ENCODE measurements at regions not wholly inside any gene's neighbourhood (a gene's known extent, or its start where the extent isn't known, plus 50 kb on each side); places are given as distances from the start of the nearest gene placed in this dataset.

DNA sequence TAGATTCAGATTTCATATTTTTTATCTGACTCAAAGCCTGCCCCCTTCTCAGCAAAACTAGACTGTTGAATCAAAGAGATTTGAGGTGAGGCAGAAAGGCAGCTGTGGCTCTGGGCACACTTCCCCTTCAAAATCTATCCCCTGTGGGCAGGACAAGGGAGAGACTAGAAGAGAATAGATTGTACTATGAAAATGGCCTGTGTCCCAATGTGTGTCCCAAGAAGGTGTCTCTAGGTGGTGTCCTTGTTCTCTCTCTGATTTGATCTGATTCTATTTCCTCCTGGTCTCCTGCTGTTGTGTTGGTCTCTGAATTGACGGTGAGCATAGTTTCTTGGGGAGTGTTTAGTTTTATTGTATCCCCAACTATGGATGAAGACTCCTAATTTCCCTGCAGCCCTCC lies 565.8 kb upstream of the ATP2B1 start:
- no peaks in the 10 kb centered on the region for H3K27me3 ChIP-seq (ENCODE audit: insufficient read depth, low read length)
- no peaks in the 10 kb centered on the region for H3K4me1 ChIP-seq (ENCODE audit: insufficient read depth, low read length)
- H3K4me3 ChIP-seq (ENCODE audit: low read length) = no peak overlapping the region
- H3K9me3 ChIP-seq (ENCODE audit: low read depth, low read length) = no peaks in the 10 kb centered on the region

DNA sequence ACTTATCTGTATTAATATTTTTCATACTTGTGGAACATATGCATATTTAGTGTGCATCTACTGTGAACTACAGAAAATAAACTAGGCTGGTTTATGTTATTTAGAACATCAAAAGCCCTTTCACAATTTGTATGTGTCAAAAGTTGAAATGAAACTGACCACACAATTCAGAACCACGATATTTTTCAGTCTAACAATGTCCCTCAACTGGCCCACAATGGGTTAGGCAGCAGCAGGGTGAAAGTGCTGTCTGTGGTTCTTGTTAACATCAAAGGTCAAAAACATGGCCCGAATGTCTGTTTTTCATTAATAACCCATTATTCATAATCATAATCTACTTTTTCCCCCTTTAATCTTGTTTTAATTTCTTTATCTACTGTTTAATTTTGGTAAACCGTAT lies 559.9 kb upstream of the ATP2B1 start:
- Histone ChIP-seq H3K4me1 (ENCODE audit: insufficient read depth, low read length) (no peaks in the 10 kb centered on the region), H3K4me3 (ENCODE audit: low read length) (no peak overlapping the region), H3K9me3 (ENCODE audit: low read depth, low read length) (no peaks in the 10 kb centered on the region), H3K27me3 (ENCODE audit: insufficient read depth, low read length) (no peaks in the 10 kb centered on the region)

DNA sequence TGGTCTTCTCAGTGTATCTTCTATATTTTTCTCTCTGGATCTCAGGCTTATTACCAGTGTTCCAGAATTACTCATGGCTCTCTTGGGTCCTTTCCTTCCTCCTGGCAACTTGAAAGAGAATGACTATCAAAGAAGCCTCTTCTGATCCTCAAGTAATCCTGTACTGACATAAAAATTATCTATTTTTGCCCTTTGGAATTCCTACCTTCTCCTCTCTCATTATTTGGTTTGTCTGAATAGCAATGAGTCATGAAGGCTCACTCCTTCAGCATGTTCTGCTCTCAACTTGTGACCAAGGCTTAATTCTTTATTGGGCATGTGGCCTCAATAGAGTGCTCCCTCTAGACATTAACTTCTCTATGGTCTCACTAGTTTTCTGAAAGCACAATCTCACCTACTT lies 553.6 kb upstream of the ATP2B1 start:
- H3K9me3 ChIP-seq (ENCODE audit: low read depth, low read length) = no peaks in the 10 kb centered on the region
- no peaks in the 10 kb centered on the region for H3K27me3 ChIP-seq (ENCODE audit: insufficient read depth, low read length)
- no peaks in the 10 kb centered on the region for H3K4me1 ChIP-seq (ENCODE audit: insufficient read depth, low read length)
- H3K4me3 ChIP-seq (ENCODE audit: low read length) = no peak overlapping the region

DNA sequence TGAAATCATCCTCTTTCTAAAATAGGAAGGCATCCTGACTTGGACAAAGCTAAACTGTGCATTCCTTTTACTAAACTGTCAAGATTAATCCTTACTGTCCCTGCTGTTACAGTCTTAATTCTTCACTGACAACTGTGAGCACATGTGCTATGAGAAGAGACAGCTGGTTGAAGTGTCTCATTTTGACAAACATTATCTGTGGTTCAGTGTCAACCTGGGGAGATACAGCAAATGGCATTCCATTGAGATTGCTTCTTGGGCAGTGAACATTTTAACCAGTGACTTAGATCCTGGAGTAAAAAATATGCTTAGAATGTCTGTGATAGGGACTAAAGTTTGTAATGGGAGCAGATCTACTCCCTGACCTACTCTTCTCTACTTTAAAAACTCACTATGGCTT lies 552.6 kb upstream of the ATP2B1 start:
- no peaks in the 10 kb centered on the region for H3K4me1 ChIP-seq (ENCODE audit: insufficient read depth, low read length)
- no peak overlapping the region for H3K4me3 ChIP-seq (ENCODE audit: low read length)
- H3K27me3 ChIP-seq (ENCODE audit: insufficient read depth, low read length) = no peaks in the 10 kb centered on the region
- no peaks in the 10 kb centered on the region for H3K9me3 ChIP-seq (ENCODE audit: low read depth, low read length)

DNA sequence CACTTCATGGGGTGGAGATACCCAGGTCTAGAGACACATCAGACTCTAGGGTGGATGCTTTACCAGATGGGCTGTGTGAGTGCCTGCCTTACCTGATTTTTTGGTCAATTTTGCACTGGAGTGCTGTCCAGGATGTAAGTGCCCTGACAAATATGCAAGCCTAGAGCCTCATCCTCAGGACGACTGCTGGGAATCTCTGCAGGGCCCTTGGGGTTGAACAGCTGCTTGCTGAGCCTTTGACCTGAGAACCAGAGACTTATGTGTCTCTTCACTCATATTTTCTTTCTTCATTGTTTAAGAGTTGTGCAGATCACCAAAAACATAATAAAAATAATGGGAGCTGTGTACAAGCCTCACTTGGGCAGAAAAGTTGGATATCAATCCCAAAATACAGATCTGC lies 551.5 kb upstream of the ATP2B1 start:
- Histone ChIP-seq H3K4me1 (ENCODE audit: insufficient read depth, low read length) (no peaks in the 10 kb centered on the region), H3K9me3 (ENCODE audit: low read depth, low read length) (no peaks in the 10 kb centered on the region), H3K27me3 (ENCODE audit: insufficient read depth, low read length) (no peaks in the 10 kb centered on the region), H3K4me3 (ENCODE audit: low read length) (no peak overlapping the region)

DNA sequence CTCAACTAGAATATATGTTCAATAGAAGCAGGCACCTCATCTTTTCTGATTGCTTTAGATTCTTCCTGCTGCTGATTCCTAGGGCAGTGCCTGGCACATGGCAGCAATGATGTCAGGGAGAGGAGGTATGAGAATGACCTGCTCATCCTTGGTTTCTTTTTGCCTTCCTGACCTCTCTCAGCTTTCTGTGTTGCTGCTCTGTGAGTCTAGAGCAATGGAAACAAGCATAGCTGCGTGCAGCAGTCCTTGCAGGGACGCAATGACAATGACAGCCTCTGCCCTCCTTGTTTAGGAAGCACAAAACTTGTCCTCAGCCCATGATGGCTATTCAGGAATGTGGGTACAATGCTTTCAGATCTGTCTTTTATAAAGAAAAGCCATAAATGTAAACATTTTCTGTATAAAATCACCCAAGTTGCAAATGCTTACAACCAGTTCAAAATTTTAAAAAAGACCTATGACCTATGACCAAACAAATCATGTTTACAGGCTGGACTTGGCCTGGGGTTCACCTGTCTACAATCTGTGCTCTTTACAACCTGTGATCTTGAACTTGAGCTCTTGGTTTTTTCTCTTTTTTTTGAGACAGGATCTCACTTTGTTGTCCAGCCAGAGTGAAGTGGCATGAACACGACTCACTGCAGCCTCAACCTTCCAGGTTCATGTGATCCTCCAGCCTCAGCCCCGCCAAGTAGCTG lies 549.4 kb upstream of the ATP2B1 start:
- Histone ChIP-seq H3K4me3 (ENCODE audit: low read length) (no peak overlapping the region), H3K4me1 (ENCODE audit: insufficient read depth, low read length) (peaks cover 13% of the 10 kb centered on the region), H3K9me3 (ENCODE audit: low read depth, low read length) (no peaks in the 10 kb centered on the region), H3K27me3 (ENCODE audit: insufficient read depth, low read length) (no peaks in the 10 kb centered on the region)

DNA sequence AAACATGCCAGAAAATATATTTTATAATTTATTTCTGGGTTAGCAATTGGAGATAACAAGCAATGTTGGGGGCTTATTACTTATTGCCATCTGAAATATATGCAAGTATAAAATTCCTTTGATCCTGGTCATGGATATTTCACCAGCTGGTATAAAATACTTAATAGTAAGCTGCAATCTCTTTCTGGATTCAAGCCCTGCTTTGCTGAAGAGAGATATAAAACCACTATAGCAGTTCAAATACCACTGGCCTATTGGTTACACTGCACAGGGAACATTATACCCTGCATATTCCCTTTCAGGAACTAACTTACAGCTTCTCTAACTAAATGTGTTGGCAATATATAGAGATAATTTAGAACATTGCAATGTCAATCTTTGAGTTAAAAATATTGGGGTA lies 546.2 kb upstream of the ATP2B1 start:
- no peaks in the 10 kb centered on the region for H3K9me3 ChIP-seq (ENCODE audit: low read depth, low read length)
- H3K4me1 ChIP-seq (ENCODE audit: insufficient read depth, low read length) = peaks cover 15% of the 10 kb centered on the region
- H3K4me3 ChIP-seq (ENCODE audit: low read length) = no peak overlapping the region
- H3K27me3 ChIP-seq (ENCODE audit: insufficient read depth, low read length) = no peaks in the 10 kb centered on the region

DNA sequence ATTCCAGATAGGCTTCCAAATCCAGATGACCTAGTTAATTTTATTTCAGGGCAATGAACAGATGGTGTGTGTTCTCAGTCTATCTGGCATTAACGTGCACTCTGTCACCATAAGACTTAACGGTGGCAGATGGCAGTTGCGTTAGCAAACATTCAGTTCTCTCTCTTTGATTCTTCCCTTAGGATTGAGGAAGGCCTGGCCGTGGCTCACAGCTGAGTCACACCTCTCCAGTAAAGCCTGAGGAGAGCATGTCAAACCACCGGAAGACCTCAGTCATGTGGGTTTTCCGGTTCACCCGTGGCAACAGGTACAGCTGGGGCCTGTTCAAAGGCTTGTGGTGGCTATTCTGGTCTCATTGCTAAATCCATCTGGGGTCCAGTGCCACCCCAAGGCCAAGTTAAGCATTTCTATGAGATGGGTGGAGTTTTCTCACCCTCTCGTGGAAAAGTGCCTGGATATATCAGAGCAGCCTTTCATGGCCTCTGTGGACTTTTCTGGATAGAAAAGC lies 545.1 kb upstream of the ATP2B1 start:
- H3K9me3 ChIP-seq (ENCODE audit: low read depth, low read length) = no peaks in the 10 kb centered on the region
- no peak overlapping the region for H3K4me3 ChIP-seq (ENCODE audit: low read length)
- H3K4me1 ChIP-seq (ENCODE audit: insufficient read depth, low read length) = peaks cover 15% of the 10 kb centered on the region
- H3K27me3 ChIP-seq (ENCODE audit: insufficient read depth, low read length) = no peaks in the 10 kb centered on the region

DNA sequence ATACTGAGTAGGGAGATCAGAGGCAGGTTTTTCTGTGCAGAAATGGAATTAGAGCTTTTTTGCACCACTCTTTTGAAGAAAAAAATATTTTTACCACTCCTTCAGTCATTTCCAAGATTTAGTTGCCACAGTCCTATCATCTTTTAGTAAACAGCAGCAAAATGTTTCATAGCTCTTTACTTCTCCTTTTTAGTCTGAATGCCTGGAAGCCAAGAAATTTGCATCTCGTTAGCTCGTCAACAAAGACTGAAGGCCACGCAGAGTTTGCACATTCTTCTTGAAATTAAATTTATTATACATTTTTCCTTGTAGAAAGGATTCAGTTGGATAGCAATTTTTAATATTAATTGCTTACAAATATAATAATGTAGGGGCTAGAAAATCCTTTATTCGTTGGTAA lies 544.5 kb upstream of the ATP2B1 start:
- no peak overlapping the region for H3K4me3 ChIP-seq (ENCODE audit: low read length)
- no peaks in the 10 kb centered on the region for H3K27me3 ChIP-seq (ENCODE audit: insufficient read depth, low read length)
- peaks cover 15% of the 10 kb centered on the region for H3K4me1 ChIP-seq (ENCODE audit: insufficient read depth, low read length)
- no peaks in the 10 kb centered on the region for H3K9me3 ChIP-seq (ENCODE audit: low read depth, low read length)

DNA sequence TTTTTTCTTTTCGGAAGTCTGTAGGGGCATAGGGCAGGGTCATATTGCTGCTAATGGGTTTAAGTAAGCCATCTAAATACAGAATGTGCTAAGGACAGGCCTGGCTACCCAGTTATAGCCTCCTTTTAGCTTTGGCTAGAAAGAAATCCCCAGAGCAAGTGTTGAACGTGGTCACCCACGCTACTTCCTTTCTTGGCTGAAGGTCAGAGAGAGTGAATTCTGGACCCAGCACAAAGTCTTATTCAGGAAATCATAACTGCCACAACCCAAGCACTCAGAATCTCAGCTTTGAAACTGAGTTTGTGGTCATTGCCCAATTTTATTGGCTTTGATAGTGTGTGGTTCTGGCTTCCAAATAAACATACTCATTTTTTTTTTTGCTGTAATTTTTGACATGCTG lies 542.1 kb upstream of the ATP2B1 start:
- Histone ChIP-seq H3K9me3 (ENCODE audit: low read depth, low read length) (no peaks in the 10 kb centered on the region), H3K4me1 (ENCODE audit: insufficient read depth, low read length) (peaks cover 15% of the 10 kb centered on the region), H3K27me3 (ENCODE audit: insufficient read depth, low read length) (no peaks in the 10 kb centered on the region), H3K4me3 (ENCODE audit: low read length) (no peak overlapping the region)

DNA sequence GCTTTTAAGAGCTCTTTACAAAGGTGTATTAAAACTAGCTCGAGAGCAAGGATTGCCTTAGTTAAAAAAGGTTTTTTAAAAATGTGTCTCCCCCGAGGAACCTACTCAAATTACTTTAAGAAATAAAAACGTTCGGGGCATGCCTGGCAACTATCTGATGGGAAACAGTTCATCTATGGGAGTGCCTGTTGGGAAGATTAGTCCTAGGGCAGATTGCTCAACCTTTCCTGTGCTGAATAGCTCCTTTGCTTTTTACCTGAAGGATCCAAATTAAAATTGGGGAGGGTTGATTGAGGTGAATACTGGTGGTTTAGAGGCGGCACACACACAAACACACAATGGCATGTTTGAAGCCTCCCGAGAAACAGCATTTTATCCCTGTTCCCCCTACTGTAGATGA lies 541.4 kb upstream of the ATP2B1 start:
- Histone ChIP-seq H3K4me1 (ENCODE audit: insufficient read depth, low read length) (peaks cover 15% of the 10 kb centered on the region), H3K4me3 (ENCODE audit: low read length) (no peak overlapping the region), H3K27me3 (ENCODE audit: insufficient read depth, low read length) (no peaks in the 10 kb centered on the region), H3K9me3 (ENCODE audit: low read depth, low read length) (no peaks in the 10 kb centered on the region)

DNA sequence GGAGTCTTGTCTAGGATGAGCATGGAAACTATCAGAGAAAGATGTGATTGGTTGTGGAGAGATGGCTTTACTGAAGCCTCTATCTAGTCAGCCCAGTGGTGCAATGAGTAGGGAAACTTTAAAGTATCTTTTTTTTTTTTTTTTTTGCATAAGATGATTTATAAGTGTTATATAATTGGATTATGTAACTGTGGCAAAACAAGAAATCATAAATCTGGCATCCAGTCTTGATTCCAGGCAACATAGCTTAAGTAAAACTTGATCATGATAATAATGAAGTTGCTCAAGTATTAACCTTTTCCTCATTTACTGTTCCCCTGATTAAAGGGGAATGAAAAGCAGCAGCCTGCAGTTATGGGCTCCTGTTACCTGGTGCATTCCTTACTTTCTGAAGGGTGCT lies 538.0 kb upstream of the ATP2B1 start:
- H3K4me1 ChIP-seq (ENCODE audit: insufficient read depth, low read length) = no peaks in the 10 kb centered on the region
- H3K9me3 ChIP-seq (ENCODE audit: low read depth, low read length) = no peaks in the 10 kb centered on the region
- H3K27me3 ChIP-seq (ENCODE audit: insufficient read depth, low read length) = no peaks in the 10 kb centered on the region
- no peak overlapping the region for H3K4me3 ChIP-seq (ENCODE audit: low read length)

DNA sequence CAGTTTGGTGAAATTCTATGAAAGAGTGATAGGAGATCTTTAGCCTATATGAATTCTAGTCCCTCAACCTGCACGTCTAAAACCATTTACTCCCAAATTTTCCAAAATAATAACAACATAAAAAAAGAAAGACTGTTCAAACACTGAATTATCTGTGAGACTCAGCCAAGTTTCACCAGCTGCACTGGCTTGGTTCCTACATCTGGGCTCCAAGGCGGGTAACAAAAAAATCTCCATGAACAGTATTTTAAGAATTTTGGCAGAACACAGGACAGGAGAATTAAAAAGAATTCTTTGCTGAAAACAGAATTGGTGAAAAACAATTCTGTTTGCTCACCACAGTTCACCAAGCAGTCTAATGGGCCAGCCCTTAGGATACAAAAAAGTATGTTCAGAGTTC lies 536.8 kb upstream of the ATP2B1 start:
- no peak overlapping the region for H3K4me3 ChIP-seq (ENCODE audit: low read length)
- H3K4me1 ChIP-seq (ENCODE audit: insufficient read depth, low read length) = no peaks in the 10 kb centered on the region
- H3K9me3 ChIP-seq (ENCODE audit: low read depth, low read length) = no peaks in the 10 kb centered on the region
- H3K27me3 ChIP-seq (ENCODE audit: insufficient read depth, low read length) = no peaks in the 10 kb centered on the region

DNA sequence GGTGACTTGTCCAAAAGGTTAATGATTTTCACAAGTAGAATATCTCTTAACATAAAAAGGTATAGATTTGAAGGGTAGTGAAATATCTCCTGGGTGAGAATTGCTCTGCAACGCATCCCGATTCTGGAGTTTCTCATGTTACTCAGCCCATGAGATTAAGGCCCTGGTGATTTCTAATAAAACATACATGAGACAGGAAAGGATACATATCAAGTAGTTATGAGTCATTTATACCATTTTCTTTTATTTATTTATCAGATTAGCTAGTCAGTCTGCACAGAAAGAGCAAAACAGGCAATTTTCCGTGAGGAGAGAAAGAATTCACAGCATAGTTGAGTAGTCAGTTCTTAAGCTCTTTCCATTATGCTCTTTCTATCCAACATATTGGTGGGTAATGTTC lies 535.6 kb upstream of the ATP2B1 start:
- Histone ChIP-seq H3K9me3 (ENCODE audit: low read depth, low read length) (no peaks in the 10 kb centered on the region), H3K4me1 (ENCODE audit: insufficient read depth, low read length) (no peaks in the 10 kb centered on the region), H3K4me3 (ENCODE audit: low read length) (no peak overlapping the region), H3K27me3 (ENCODE audit: insufficient read depth, low read length) (no peaks in the 10 kb centered on the region)

DNA sequence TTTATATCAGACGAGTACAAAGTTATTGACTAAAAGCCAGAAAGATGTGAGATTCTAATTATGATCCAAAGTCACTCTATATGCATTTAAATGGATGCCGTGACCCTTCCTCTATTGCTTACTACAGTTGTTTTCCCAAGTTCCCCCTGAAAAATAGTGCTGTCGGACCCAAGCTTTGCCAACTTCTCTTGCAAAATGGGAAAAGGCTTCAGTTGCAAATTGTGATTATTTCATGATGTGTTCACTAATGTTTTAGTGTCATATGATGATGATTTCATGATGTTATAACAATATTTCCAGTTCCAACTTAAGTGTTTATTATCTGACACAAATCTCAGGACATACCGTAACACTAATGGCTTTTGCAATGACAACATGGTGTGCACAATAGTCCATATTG lies 534.6 kb upstream of the ATP2B1 start:
- H3K27me3 ChIP-seq (ENCODE audit: insufficient read depth, low read length) = no peaks in the 10 kb centered on the region
- no peaks in the 10 kb centered on the region for H3K4me1 ChIP-seq (ENCODE audit: insufficient read depth, low read length)
- H3K9me3 ChIP-seq (ENCODE audit: low read depth, low read length) = no peaks in the 10 kb centered on the region
- no peak overlapping the region for H3K4me3 ChIP-seq (ENCODE audit: low read length)

DNA sequence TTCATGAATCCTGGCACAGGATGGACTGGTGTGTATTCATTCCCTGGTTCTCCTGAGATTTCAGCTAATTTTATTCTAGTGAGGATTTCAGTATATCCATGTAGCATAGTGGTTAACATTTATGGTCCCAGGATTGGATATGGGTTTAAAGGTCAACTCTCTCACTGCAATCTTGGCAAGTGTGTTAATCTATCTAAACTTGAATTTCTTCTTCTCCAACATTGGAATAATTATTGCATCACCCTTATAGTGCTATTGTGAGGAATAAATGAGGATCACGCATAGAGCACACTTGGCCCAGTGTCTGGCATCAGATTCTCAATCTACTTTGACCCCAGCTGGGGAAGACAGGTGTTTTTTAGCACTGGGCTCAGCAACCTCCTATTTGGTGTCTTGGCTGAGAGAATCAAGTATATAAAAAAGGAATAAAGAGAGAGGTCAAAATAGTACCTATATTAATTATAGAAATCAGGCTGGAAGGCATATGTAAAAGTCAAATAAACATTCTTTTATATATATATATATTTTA lies 531.2 kb upstream of the ATP2B1 start:
- Histone ChIP-seq H3K4me1 (ENCODE audit: insufficient read depth, low read length) (no peaks in the 10 kb centered on the region), H3K9me3 (ENCODE audit: low read depth, low read length) (no peaks in the 10 kb centered on the region), H3K4me3 (ENCODE audit: low read length) (no peak overlapping the region), H3K27me3 (ENCODE audit: insufficient read depth, low read length) (no peaks in the 10 kb centered on the region)

All from mononuclear cell (primary cell).